ENCODE measurements at regions not wholly inside any gene's neighbourhood (a gene's known extent, or its start where the extent isn't known, plus 50 kb on each side); places are given as distances from the start of the nearest gene placed in this dataset.

DNA sequence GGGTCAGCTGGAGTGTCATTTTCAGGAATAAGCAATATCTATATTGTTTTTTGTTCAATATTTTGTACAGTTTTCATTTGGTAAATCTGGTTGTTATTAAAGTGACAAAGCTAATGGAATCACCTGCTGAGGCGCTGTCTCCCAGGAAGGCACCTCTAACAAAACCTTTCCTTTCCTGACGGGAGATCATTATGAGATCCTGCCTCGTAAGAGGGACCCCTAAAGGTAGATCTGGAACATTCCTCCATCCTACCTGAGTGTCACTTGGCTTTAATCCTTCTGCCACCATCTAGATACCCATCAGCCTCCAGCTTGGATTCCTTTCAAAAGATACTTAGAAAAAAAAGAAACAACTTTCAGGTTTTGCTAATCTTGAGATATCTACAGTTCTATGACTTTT lies 157.7 kb downstream of the FAT3 start:
- intact Hi-C loops (cut with DNase I; ENCODE audit: low total_unique reads) (no loop called here), in situ Hi-C loops (cut with MboI; ENCODE audit: low pct_ligation_motif_present in 1 of 4, low pct_unique_long_range_greater_than_20kb in 1 of 4, low sequenced_read_pairs in 3 of 4) (no loop called here)
- TF ChIP-seq POLR2AphosphoS5 (IDR thresholded peaks at IDR 0.05) (no peak), POLR2A (IDR thresholded peaks at IDR 0.05) (no peak), EP300 (IDR thresholded peaks at IDR 0.05; ENCODE audit: low read depth) (no peak)
- TF ChIP-seq, protein P1, sequence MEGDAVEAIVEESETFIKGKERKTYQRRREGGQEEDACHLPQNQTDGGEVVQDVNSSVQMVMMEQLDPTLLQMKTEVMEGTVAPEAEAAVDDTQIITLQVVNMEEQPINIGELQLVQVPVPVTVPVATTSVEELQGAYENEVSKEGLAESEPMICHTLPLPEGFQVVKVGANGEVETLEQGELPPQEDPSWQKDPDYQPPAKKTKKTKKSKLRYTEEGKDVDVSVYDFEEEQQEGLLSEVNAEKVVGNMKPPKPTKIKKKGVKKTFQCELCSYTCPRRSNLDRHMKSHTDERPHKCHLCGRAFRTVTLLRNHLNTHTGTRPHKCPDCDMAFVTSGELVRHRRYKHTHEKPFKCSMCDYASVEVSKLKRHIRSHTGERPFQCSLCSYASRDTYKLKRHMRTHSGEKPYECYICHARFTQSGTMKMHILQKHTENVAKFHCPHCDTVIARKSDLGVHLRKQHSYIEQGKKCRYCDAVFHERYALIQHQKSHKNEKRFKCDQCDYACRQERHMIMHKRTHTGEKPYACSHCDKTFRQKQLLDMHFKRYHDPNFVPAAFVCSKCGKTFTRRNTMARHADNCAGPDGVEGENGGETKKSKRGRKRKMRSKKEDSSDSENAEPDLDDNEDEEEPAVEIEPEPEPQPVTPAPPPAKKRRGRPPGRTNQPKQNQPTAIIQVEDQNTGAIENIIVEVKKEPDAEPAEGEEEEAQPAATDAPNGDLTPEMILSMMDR (IDR thresholded peaks at IDR 0.05) = no peak
- H3K4me3 ChIP-seq = no peak overlapping the region
- H3K9me3 ChIP-seq = no peaks in the 10 kb centered on the region
- DNase-seq = no peak
- H3K4me1 ChIP-seq = no peaks in the 10 kb centered on the region
- H3K27me3 ChIP-seq = no peaks in the 10 kb centered on the region
- H3K27ac ChIP-seq = no peak overlapping the region
- H3K36me3 ChIP-seq = no peaks in the 10 kb centered on the region
- 84 to 100% methylated on average over 1 to 3 of the region's 3 CpGs for WGBS, 2 donors (ENCODE audit: low coverage in 1 of 2)

DNA sequence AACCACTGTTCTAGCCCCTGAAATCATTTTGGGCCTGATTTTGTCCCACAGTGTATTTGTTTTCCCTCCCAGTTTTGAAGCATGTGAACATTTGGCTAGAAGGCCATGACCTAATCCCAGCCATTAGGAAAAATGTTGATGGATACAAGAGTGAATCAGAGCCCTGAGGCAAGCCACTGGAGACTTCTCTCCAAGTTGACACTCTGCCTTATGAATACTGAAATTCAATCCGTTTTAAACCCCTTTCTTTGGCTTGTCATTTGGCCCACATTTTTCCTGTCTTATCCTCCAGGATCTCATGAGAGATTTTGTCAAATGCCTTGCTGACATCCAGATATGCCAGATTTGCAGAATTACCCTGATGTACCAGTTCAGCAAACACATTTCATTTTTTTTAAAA lies 158.8 kb downstream of the FAT3 start:
- Histone ChIP-seq H3K36me3 (no peaks in the 10 kb centered on the region), H3K27me3 (no peaks in the 10 kb centered on the region), H3K4me3 (no peak overlapping the region), H3K4me1 (no peaks in the 10 kb centered on the region), H3K9me3 (no peaks in the 10 kb centered on the region), H3K27ac (no peak overlapping the region)
- 11 to 32% methylated on average over 1 of the region's 1 CpG for WGBS, 2 donors (ENCODE audit: low coverage in 1 of 2)
- intact Hi-C loops (cut with DNase I; ENCODE audit: low total_unique reads) = no loop called here
- DNase-seq = no peak
- in situ Hi-C loops (cut with MboI; ENCODE audit: low pct_ligation_motif_present in 1 of 4, low pct_unique_long_range_greater_than_20kb in 1 of 4, low sequenced_read_pairs in 3 of 4) = no loop called here
- no peak for TF ChIP-seq POLR2A (IDR thresholded peaks at IDR 0.05)
- TF ChIP-seq, protein P1 (IDR thresholded peaks at IDR 0.05) = no peak

DNA sequence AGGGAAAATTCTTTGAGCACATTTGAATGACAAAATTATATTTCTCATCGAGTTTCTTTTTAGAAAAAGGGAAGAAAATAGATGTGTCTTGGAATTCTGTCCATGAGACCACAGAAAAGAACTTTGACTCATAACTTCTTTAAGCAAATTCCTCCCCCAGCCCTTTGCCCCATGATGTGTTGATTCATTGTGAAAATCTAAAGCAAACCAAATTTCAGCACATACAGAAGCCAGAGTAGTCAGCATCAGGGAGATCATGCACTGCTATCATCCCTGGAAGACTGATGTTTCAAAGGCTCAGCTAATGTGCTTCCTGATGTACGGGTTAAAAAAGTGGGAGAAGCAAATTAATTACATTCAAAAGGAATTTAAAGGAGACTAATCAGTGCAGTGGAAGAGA lies 159.7 kb downstream of the FAT3 start:
- no peaks in the 10 kb centered on the region for H3K27me3 ChIP-seq
- H3K4me1 ChIP-seq = no peaks in the 10 kb centered on the region
- H3K36me3 ChIP-seq = no peaks in the 10 kb centered on the region
- TF ChIP-seq POLR2AphosphoS5 (IDR thresholded peaks at IDR 0.05) = no peak
- no peak for TF ChIP-seq POLR2A (IDR thresholded peaks at IDR 0.05)
- TF ChIP-seq, protein P1 (IDR thresholded peaks at IDR 0.05) = no peak
- TF ChIP-seq EP300 (IDR thresholded peaks at IDR 0.05; ENCODE audit: low read depth) = no peak
- no peaks in the 10 kb centered on the region for H3K9me3 ChIP-seq
- in situ Hi-C loops (cut with MboI; ENCODE audit: low pct_ligation_motif_present in 1 of 4, low pct_unique_long_range_greater_than_20kb in 1 of 4, low sequenced_read_pairs in 3 of 4) (no loop called here), intact Hi-C loops (cut with DNase I; ENCODE audit: low total_unique reads) (no loop called here)
- 75 to 78% methylated on average over 2 of the region's 2 CpGs for WGBS, 2 donors (ENCODE audit: low coverage in 1 of 2)
- no peak overlapping the region for H3K4me3 ChIP-seq
- no peak overlapping the region for H3K27ac ChIP-seq
- no peak for DNase-seq

DNA sequence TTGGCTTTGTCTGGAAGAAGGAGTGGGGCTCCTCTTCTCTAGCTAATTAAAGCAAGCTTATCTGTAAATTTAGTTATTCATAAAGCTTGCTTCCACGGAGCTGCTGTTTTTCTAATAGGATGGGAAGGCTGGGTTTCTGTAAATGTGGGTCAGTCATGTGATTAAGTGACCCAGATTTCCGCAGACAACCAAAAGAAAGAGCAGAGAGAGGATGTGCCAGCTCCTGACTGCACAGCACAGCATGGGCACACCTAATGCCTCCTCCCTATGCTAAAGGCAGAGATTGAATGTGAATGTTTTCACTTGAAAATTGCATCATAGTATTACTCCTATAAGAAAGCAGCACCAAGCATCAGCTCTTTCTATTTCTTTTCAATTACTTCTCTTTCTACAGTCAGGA lies 160.2 kb downstream of the FAT3 start:
- Histone ChIP-seq H3K36me3 (no peaks in the 10 kb centered on the region), H3K27me3 (no peaks in the 10 kb centered on the region), H3K27ac (no peak overlapping the region), H3K4me1 (no peaks in the 10 kb centered on the region), H3K9me3 (no peaks in the 10 kb centered on the region), H3K4me3 (no peak overlapping the region)
- TF ChIP-seq, protein P1 (IDR thresholded peaks at IDR 0.05) = no peak
- TF ChIP-seq EP300 (IDR thresholded peaks at IDR 0.05; ENCODE audit: low read depth) = no peak
- no peak for TF ChIP-seq POLR2A (IDR thresholded peaks at IDR 0.05)
- TF ChIP-seq POLR2AphosphoS5 (IDR thresholded peaks at IDR 0.05) = no peak
- in situ Hi-C loops (cut with MboI; ENCODE audit: low pct_ligation_motif_present in 1 of 4, low pct_unique_long_range_greater_than_20kb in 1 of 4, low sequenced_read_pairs in 3 of 4) (no loop called here), intact Hi-C loops (cut with DNase I; ENCODE audit: low total_unique reads) (no loop called here)
- no peak for DNase-seq
- WGBS, 2 donors (ENCODE audit: low coverage in 1 of 2) = 29 to 33% methylated on average over 2 of the region's 2 CpGs

Measured in transverse colon (tissue), 4 donors.